Loucy (cell line): ENCODE measurements at regions not wholly inside any gene's neighbourhood (a gene's known extent, or its start where the extent isn't known, plus 50 kb on each side); places are given as distances from the start of the nearest gene placed in this dataset.

ENCODE experiments used
- CTCF ChIP-seq: fragments of 200-600 bp; sonication (generic); conservative IDR thresholded peaks from 2 replicates; pipeline ENCODE4 v1.5.1; 2014; ENCODE audit warnings: mild to moderate bottlenecking, antibody characterized with exemption, low read length
- EZH2phosphoT487 ChIP-seq: fragments of 200-600 bp; IDR thresholded peaks from 2 replicates; pipeline ENCODE4 v1.6.1; 2018; ENCODE audit warnings: antibody characterized with exemption, mild to moderate bottlenecking, moderate library complexity, borderline replicate concordance

- TF ChIP-seq CTCF: no peak
- no peak for TF ChIP-seq EZH2phosphoT487
Observed at GRCh38 chr3:117818592-117818991, 1109.0 kb downstream of the TUSC7 start.
